ENCODE measurements at regions not wholly inside any gene's neighbourhood (a gene's known extent, or its start where the extent isn't known, plus 50 kb on each side); places are given as distances from the start of the nearest gene placed in this dataset.

DNA sequence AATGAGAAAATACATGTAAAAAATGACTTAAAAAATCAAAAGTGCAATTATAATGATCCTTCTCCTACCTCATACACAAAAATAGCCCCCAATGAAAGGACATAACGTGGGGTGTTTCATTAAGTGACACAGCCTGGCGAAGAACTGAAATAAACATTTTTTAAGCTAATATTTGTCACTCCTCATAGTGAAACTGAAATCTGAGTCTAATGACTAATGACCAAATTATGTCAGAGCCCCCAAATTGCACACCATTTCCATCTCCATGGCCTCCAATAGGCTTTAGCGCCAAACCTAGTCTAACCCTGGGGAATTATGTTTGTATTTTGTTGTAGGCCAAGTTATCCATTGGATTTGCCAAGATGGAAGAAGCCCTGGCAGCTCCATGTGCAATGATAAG is 119.1 kb downstream of the WT1 start:
- Histone ChIP-seq H3K36me3 (ENCODE audit: control insufficient read depth, insufficient read depth, low read length) (no peaks in the 10 kb centered on the region), H3K27me3 (ENCODE audit: control insufficient read depth, insufficient read depth, low read length) (no peaks in the 10 kb centered on the region; the same call in 1 of the 2 replicates), H3K4me3 (ENCODE audit: low read depth, low read length) (no peak overlapping the region)
- ChIA-PET CTCF (interaction anchor here (1.0 to 1.1 kb wide), 2 partner anchors 9 to 13 kb away, joined by 3 to 4 read pairs; no protein-coding TSS in a partner anchor), POLR2A (no interaction called here)
- TF ChIP-seq, protein P1, sequence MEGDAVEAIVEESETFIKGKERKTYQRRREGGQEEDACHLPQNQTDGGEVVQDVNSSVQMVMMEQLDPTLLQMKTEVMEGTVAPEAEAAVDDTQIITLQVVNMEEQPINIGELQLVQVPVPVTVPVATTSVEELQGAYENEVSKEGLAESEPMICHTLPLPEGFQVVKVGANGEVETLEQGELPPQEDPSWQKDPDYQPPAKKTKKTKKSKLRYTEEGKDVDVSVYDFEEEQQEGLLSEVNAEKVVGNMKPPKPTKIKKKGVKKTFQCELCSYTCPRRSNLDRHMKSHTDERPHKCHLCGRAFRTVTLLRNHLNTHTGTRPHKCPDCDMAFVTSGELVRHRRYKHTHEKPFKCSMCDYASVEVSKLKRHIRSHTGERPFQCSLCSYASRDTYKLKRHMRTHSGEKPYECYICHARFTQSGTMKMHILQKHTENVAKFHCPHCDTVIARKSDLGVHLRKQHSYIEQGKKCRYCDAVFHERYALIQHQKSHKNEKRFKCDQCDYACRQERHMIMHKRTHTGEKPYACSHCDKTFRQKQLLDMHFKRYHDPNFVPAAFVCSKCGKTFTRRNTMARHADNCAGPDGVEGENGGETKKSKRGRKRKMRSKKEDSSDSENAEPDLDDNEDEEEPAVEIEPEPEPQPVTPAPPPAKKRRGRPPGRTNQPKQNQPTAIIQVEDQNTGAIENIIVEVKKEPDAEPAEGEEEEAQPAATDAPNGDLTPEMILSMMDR (IDR thresholded peaks at IDR 0.05; ENCODE audit: insufficient read depth, low read depth, low read length), result no peak
- no peak for DNase-seq (ENCODE audit: low read depth)

DNA sequence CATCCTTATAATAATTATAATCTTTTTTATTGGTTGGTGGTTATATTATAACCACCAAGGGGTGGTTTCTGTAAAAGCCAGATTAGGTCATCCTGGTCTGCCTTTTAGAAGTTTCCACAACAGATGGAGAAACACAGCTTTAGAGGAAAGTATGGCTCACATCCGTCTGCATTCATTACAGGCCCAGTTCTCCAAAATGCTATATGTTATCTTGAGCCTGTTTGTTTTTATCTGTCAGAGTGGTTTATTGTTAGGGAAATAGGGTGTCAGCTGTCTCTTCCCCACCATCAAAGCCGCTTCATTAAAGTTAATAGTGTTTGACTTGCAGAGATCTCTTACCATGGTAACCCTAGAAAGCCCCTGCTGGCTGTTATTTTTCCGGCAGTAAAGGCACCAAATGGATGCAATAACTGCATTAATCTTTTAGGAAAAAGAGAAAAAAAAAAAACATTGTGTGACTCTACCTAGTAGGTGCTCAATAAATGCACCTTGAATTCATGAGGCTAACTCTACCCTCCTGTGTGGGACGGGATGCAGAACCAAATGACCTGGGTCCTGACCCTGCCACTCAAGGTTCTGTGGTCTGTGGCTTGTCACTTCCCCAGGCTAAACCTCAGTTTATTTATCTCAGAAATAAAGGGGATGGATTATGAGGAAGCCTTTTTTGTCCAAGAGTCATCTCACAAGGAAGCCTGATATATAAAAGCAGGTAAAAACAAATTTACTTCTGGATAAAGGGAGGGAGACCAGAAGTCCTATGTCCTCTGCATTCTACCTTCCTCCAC is 118.3 kb downstream of the WT1 start:
- no peak for DNase-seq (ENCODE audit: low read depth)
- ChIA-PET CTCF (interaction anchor here (1.0 kb wide), 1 partner anchor 8 kb away, joined by 3 read pairs; no protein-coding TSS in a partner anchor), POLR2A (no interaction called here)
- Histone ChIP-seq H3K4me3 (ENCODE audit: low read depth, low read length) (no peak overlapping the region), H3K36me3 (ENCODE audit: control insufficient read depth, insufficient read depth, low read length) (no peaks in the 10 kb centered on the region), H3K27me3 (ENCODE audit: control insufficient read depth, insufficient read depth, low read length) (no peaks in the 10 kb centered on the region; the same call in 1 of the 2 replicates)
- TF ChIP-seq, protein P1 (IDR thresholded peaks at IDR 0.05; ENCODE audit: insufficient read depth, low read depth, low read length), result no peak

DNA sequence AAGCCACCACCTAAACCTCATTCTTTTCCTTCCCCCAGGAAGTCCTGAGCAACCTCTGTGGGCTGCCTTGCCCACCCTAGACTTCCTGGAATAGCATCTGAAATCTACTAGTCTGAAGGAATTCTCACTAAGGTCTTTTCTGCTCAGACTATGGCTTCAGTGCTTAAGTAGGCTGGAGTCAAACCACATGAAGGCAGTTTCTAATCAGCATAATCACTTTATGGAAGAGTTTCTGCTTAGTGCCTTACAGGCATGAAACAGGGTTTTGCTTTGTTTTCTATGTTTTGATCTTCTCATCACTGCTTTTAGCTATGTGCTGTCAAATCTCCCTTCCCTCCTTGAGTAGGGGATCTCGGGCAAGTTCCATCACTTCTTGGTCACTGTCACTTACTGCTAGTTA is 117.7 kb downstream of the WT1 start:
- ChIA-PET POLR2A (no interaction called here), CTCF (no interaction called here)
- Histone ChIP-seq H3K27me3 (ENCODE audit: control insufficient read depth, insufficient read depth, low read length) (no peaks in the 10 kb centered on the region; the same call in 1 of the 2 replicates), H3K4me3 (ENCODE audit: low read depth, low read length) (no peak overlapping the region), H3K36me3 (ENCODE audit: control insufficient read depth, insufficient read depth, low read length) (no peaks in the 10 kb centered on the region)
- no peak for DNase-seq (ENCODE audit: low read depth)
- TF ChIP-seq, protein P1 (IDR thresholded peaks at IDR 0.05; ENCODE audit: insufficient read depth, low read depth, low read length), result no peak

DNA sequence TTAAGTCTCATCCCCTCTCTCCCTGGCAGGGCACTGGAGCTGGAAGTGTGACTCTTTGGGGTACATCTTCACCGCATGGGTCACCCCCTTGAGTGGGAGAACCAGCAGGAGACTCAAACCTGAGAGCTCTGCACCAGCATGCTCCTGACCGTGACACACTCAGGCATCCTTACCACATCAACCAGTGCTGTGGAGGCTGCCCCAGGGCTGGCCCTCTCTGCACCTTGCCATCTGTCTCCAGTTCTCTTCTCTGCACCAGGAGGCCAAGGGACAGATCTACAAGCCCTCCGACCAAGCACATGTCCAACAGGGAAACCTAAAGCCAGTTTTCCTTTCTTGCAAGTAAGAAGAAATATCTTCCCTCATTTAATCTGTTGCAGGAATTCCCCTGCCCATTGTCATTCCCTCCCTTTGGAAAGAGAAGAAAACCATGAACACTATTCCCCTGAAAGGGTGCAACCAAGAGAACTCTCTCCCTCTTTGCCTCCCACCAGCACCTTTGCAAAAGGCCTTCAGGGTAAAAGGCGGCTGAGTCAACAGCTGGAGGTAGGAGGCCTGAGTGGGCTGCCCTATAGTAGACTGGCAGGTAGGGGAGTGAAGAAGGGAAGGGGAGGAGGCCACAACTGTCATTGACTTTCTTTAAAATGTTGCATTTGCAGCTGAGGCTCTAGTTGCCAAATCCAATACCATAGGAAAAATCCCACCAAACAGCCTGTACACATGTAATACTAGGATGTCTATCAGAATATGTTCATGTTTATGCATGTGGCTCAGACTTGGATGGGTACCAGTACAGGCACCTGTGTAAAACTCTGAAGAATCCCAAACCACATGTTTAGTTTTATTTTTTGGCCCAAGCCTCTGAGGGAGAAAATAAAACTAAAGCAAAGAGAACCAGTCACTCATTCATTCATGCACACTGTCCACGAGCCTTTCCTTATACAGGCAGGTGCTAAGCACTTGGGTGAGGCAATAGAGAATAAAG is 117.0 kb downstream of the WT1 start:
- TF ChIP-seq, protein P1 (IDR thresholded peaks at IDR 0.05; ENCODE audit: insufficient read depth, low read depth, low read length), result no peak
- Histone ChIP-seq H3K4me3 (ENCODE audit: low read depth, low read length) (no peak overlapping the region), H3K27me3 (ENCODE audit: control insufficient read depth, insufficient read depth, low read length) (no peaks in the 10 kb centered on the region; the same call in 1 of the 2 replicates), H3K36me3 (ENCODE audit: control insufficient read depth, insufficient read depth, low read length) (no peaks in the 10 kb centered on the region)
- CTCF ChIA-PET, result no interaction called here
- no peak for DNase-seq (ENCODE audit: low read depth)
- POLR2A ChIA-PET, result no interaction called here

DNA sequence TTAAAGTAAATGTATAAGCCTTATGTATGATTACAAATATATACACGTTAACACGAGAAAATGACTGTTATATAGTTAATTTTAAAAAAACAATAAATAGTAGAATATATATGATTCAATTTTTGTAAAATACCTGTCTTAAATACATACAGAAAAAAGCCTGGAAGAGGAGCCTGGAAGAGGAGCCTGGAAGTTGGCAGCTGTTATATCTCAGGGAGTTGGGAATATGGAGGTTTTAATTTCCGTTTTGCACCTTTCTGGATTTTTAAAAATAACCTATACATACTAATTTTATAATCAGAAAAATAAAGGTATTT is 111.6 kb downstream of the WT1 start:
- TF ChIP-seq, protein P1 (IDR thresholded peaks at IDR 0.05; ENCODE audit: insufficient read depth, low read depth, low read length), result no peak
- Histone ChIP-seq H3K36me3 (ENCODE audit: control insufficient read depth, insufficient read depth, low read length) (no peaks in the 10 kb centered on the region), H3K27me3 (ENCODE audit: control insufficient read depth, insufficient read depth, low read length) (no peaks in the 10 kb centered on the region; the same call in 1 of the 2 replicates), H3K4me3 (ENCODE audit: low read depth, low read length) (no peak overlapping the region)
- POLR2A ChIA-PET, result no interaction called here
- CTCF ChIA-PET, result interaction anchor here (0.5 to 6.0 kb wide), 17 partner anchors 9 to 1412 kb away, joined by 3 to 57 read pairs (median 3); partner anchors contain the start of genes CCDC73 and CD59
- no peak for DNase-seq (ENCODE audit: low read depth)

Measured in BJ (cell line).